GM18909 (cell line): ENCODE measurements at regions not wholly inside any gene's neighbourhood (a gene's known extent, or its start where the extent isn't known, plus 50 kb on each side); places are given as distances from the start of the nearest gene placed in this dataset.

ENCODE experiments used
- ATAC-seq: cut with Tn5 transposase; IDR thresholded peaks from one replicate; pipeline ENCODE4 v1.9.1; 2021; ENCODE audit warnings: mild to moderate bottlenecking; ENCODE audit not compliant: unreplicated experiment, poor library complexity

DNA sequence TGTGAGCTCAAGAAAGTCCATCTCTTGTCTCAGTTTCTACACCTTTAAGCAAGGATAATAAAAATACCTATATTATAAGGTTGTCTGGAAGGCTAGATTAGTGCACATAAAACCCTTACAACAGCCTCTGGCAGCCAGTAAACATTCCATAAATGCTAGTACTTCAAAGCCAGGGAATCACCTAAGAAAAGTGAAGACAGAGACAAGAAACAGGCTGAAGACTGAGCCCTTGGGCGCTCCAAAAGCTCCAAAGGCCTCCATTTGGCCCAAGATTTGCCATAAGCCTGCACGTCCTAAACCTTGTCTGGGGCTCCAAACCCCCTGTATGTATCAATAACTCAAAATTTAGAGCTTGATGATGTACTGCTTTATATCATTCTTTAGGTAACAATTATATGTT, 52.2 kb upstream of the AKIP1 start:
- ATAC-seq: no peak
